Breast epithelium (tissue), 3 donors: ENCODE measurements at regions not wholly inside any gene's neighbourhood (a gene's known extent, or its start where the extent isn't known, plus 50 kb on each side); places are given as distances from the start of the nearest gene placed in this dataset.
"Not testable (repeated sequence)": the region's sequence is repeated elsewhere in the genome, so short reads cannot be mapped to it uniquely, and the experiment has no call there.

ENCODE experiments used
- POLR2A ChIP-seq: fragments of 450-650 bp; IDR thresholded peaks from one replicate; pipeline ENCODE4 v1.6.1; 2016; ENCODE audit warnings: antibody characterized with exemption, mild to moderate bottlenecking, moderate library complexity
- POLR2AphosphoS5 ChIP-seq, 3 donors: sonication (generic); formaldehyde crosslinking; IDR thresholded peaks; one replicate each; pipeline ENCODE4 v1.6.1; 2017; ENCODE audit warnings: antibody characterized with exemption in 3 of 3
- TF ChIP-seq, protein P1 (sequence below), 3 donors: fragments of 450-650 bp; IDR thresholded peaks; one replicate each; pipeline ENCODE4 v1.5.1; 2016 to 2017; ENCODE audit warnings: antibody characterized with exemption in 3 of 3, mild to moderate bottlenecking in 3 of 3, moderate library complexity in 3 of 3

DNA sequence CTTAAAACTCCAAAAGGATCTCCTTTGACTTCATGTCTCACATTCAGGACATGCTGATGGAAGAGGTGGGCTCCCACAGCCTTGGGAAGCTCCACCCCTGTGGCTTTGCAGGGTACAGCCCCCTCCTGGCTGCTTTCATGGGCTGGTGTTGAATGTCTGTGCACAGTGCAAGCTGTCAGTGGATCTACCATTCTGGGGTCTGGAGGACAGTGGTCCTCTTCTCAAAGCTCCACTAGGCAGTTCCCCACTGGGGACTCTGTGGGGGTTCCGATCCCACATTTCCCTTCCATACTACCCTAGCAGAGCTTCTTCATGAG, 150.2 kb upstream of the FBXL17 start:
- TF ChIP-seq, protein P1, sequence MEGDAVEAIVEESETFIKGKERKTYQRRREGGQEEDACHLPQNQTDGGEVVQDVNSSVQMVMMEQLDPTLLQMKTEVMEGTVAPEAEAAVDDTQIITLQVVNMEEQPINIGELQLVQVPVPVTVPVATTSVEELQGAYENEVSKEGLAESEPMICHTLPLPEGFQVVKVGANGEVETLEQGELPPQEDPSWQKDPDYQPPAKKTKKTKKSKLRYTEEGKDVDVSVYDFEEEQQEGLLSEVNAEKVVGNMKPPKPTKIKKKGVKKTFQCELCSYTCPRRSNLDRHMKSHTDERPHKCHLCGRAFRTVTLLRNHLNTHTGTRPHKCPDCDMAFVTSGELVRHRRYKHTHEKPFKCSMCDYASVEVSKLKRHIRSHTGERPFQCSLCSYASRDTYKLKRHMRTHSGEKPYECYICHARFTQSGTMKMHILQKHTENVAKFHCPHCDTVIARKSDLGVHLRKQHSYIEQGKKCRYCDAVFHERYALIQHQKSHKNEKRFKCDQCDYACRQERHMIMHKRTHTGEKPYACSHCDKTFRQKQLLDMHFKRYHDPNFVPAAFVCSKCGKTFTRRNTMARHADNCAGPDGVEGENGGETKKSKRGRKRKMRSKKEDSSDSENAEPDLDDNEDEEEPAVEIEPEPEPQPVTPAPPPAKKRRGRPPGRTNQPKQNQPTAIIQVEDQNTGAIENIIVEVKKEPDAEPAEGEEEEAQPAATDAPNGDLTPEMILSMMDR (IDR thresholded peaks at IDR 0.05) = not testable (repeated sequence)
- not testable (repeated sequence) for TF ChIP-seq POLR2A; POLR2AphosphoS5 (IDR thresholded peaks at IDR 0.05)
